ENCODE measurements at regions not wholly inside any gene's neighbourhood (a gene's known extent, or its start where the extent isn't known, plus 50 kb on each side); places are given as distances from the start of the nearest gene placed in this dataset.

DNA sequence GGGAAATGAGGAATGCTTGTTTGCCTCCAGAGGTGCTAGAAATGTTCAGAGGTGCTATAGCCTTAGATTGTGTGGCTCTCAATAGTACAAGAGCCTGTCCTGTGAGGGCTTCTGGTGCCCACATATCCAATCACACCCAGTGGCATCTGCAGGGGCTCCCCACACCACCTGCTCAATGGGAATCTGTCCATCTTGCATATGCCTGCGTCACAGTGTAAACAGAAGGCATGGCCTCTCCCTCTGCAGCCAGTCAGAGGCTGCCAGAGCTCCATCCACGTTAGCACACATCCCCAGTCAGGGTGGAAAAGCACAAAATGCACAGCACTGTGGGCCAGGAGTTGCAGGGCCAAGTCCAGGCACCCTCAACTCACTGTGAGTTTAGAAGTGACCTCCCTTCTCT, 113.6 kb upstream of the GRIK3 start:
- Histone ChIP-seq H4K20me1 (ENCODE audit: insufficient read depth) (no peaks in the 10 kb centered on the region), H3K36me3 (replicated peaks in 1 of 2; ENCODE audit: control insufficient read depth in 1 of 2, insufficient read depth in 2 of 2, low read length in 1 of 2) (no peaks in the 10 kb centered on the region), H3K9ac (no peak overlapping the region), H3K9me3 (no peaks in the 10 kb centered on the region), H3K27me3 (ENCODE audit: insufficient read depth) (no peaks in the 10 kb centered on the region), H3K9me2 (no peaks in the 10 kb centered on the region), H3K79me2 (ENCODE audit: insufficient read depth) (no peaks in the 10 kb centered on the region), H3K4me2 (no peak overlapping the region), H3K4me3 (ENCODE audit: low read depth in 2 of 2, low read length in 1 of 2) (no peak overlapping the region), H2AFZ (ENCODE audit: low read depth) (no peak overlapping the region), H3K4me1 (ENCODE audit: control insufficient read depth in 1 of 2, insufficient read depth in 2 of 2, low read depth in 1 of 2, low read length in 1 of 2) (no peaks in the 10 kb centered on the region), H3K27ac (ENCODE audit: low read depth in 2 of 2, low read length in 1 of 2) (no peak overlapping the region), H3F3A (replicated peaks; ENCODE audit: insufficient read depth) (no peaks in the 10 kb centered on the region)
- CTCF ChIA-PET, result interaction anchor here (0.8 to 1.6 kb wide), 3 partner anchors 11 to 572 kb away, joined by 3 to 5 read pairs (median 4); no protein-coding TSS in a partner anchor
- TF ChIP-seq NFIC (IDR thresholded peaks at IDR 0.05; ENCODE audit: borderline replicate concordance), result no peak
- no peak for TF ChIP-seq TCF12 (IDR thresholded peaks at IDR 0.05)
- no peak for TF ChIP-seq RCOR1 (IDR thresholded peaks at IDR 0.05; ENCODE audit: low read length)
- TF ChIP-seq, protein P1, sequence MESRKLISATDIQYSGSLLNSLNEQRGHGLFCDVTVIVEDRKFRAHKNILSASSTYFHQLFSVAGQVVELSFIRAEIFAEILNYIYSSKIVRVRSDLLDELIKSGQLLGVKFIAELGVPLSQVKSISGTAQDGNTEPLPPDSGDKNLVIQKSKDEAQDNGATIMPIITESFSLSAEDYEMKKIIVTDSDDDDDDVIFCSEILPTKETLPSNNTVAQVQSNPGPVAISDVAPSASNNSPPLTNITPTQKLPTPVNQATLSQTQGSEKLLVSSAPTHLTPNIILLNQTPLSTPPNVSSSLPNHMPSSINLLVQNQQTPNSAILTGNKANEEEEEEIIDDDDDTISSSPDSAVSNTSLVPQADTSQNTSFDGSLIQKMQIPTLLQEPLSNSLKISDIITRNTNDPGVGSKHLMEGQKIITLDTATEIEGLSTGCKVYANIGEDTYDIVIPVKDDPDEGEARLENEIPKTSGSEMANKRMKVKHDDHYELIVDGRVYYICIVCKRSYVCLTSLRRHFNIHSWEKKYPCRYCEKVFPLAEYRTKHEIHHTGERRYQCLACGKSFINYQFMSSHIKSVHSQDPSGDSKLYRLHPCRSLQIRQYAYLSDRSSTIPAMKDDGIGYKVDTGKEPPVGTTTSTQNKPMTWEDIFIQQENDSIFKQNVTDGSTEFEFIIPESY (IDR thresholded peaks at IDR 0.05; ENCODE audit: borderline replicate concordance, low read depth), result no peak
- no peak for TF ChIP-seq GABPA (IDR thresholded peaks at IDR 0.05; ENCODE audit: low read depth)
- no peak for TF ChIP-seq ELF1 (IDR thresholded peaks at IDR 0.05)
- TF ChIP-seq YY1 (IDR thresholded peaks at IDR 0.05; ENCODE audit: low read depth), result no peak
- TF ChIP-seq, protein P2, sequence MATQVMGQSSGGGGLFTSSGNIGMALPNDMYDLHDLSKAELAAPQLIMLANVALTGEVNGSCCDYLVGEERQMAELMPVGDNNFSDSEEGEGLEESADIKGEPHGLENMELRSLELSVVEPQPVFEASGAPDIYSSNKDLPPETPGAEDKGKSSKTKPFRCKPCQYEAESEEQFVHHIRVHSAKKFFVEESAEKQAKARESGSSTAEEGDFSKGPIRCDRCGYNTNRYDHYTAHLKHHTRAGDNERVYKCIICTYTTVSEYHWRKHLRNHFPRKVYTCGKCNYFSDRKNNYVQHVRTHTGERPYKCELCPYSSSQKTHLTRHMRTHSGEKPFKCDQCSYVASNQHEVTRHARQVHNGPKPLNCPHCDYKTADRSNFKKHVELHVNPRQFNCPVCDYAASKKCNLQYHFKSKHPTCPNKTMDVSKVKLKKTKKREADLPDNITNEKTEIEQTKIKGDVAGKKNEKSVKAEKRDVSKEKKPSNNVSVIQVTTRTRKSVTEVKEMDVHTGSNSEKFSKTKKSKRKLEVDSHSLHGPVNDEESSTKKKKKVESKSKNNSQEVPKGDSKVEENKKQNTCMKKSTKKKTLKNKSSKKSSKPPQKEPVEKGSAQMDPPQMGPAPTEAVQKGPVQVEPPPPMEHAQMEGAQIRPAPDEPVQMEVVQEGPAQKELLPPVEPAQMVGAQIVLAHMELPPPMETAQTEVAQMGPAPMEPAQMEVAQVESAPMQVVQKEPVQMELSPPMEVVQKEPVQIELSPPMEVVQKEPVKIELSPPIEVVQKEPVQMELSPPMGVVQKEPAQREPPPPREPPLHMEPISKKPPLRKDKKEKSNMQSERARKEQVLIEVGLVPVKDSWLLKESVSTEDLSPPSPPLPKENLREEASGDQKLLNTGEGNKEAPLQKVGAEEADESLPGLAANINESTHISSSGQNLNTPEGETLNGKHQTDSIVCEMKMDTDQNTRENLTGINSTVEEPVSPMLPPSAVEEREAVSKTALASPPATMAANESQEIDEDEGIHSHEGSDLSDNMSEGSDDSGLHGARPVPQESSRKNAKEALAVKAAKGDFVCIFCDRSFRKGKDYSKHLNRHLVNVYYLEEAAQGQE (IDR thresholded peaks at IDR 0.05; ENCODE audit: low read depth, low read length), result no peak
- TF ChIP-seq EZH2phosphoT487 (IDR thresholded peaks at IDR 0.05; ENCODE audit: borderline replicate concordance, low read depth), result no peak
- TF ChIP-seq RXRA (IDR thresholded peaks at IDR 0.05; ENCODE audit: borderline replicate concordance, low read depth), result no peak
- TF ChIP-seq MEF2A (IDR thresholded peaks at IDR 0.05; ENCODE audit: borderline replicate concordance, low read depth), result no peak
- TF ChIP-seq MXI1 (IDR thresholded peaks at IDR 0.05; ENCODE audit: low read depth, low read length), result no peak
- TF ChIP-seq USF2 (IDR thresholded peaks at IDR 0.05; ENCODE audit: borderline replicate concordance, low read depth, low read length), result no peak
- no peak for TF ChIP-seq RAD21 (IDR thresholded peaks at IDR 0.05; ENCODE audit: low read length)
- no peak for TF ChIP-seq IRF3 (IDR thresholded peaks at IDR 0.05; ENCODE audit: low read depth, low read length)
- TF ChIP-seq SMC3 (IDR thresholded peaks at IDR 0.05; ENCODE audit: low read depth, low read length), result no peak
- no peak for TF ChIP-seq PBX3 (IDR thresholded peaks at IDR 0.05)
- POLR2A ChIA-PET, result no interaction called here
- 8% methylated on average over 2 of the region's 2 CpGs for WGBS (ENCODE audit: low lambda C conversion rate)
- DNase-seq, result no peak

Data from SK-N-SH (cell line).